Activated T-helper 1 cell treated with anti-CD3 and anti-CD28 coated beads, Interleukin-12 subunit alpha, Interleukin-12 subunit beta, Interleukin-2, Interleukin-4 antibody, amounts not matched to agents 30 ng/mL and 10 ng/mL and 1 ng/mL, durations not matched to agents 14 hours and 24 hours and 36 hours (primary cell): ENCODE measurements at regions not wholly inside any gene's neighbourhood (a gene's known extent, or its start where the extent isn't known, plus 50 kb on each side); places are given as distances from the start of the nearest gene placed in this dataset.

Experiments used
- DNase-seq: peaks from one replicate; pipeline ENCODE4 v3.0.0; 2021; ENCODE audit warnings: low spot score
- H3K27ac Mint-ChIP-seq: one replicate; pipeline ENCODE4 v1.8.0; 2021; ENCODE audit warnings: mild to moderate bottlenecking, mixed read lengths
- H3K27me3 Mint-ChIP-seq: one replicate; pipeline ENCODE4 v1.8.0; 2022; ENCODE audit warnings: mild to moderate bottlenecking, moderate library complexity, mixed read lengths; ENCODE audit not compliant: insufficient read depth
- H3K36me3 Mint-ChIP-seq: one replicate; pipeline ENCODE4 v1.8.0; 2021; ENCODE audit warnings: low read depth, mixed read lengths
- H3K4me1 Mint-ChIP-seq: one replicate; pipeline ENCODE4 v1.8.0; 2021; ENCODE audit warnings: low read depth, mixed read lengths
- H3K4me3 Mint-ChIP-seq: one replicate; pipeline ENCODE4 v1.8.0; 2021; ENCODE audit warnings: mild to moderate bottlenecking, moderate library complexity, mixed read lengths
- H3K9me3 Mint-ChIP-seq: one replicate; pipeline ENCODE4 v1.8.0; 2021; ENCODE audit warnings: mixed read lengths
- intact Hi-C: fragments of 100-400 bp; cut with micrococcal nuclease; formaldehyde crosslinking; loops from one replicate; pipeline ENCODE4 v1.15.1; 2024

- no peaks in the 10 kb centered on the region for H3K9me3 Mint-ChIP-seq
- no peak for DNase-seq
- H3K36me3 Mint-ChIP-seq: no peaks in the 10 kb centered on the region
- no peak overlapping the region for H3K4me3 Mint-ChIP-seq
- H3K27ac Mint-ChIP-seq: no peak overlapping the region
- intact Hi-C loops: no loop called here
- no peaks in the 10 kb centered on the region for H3K4me1 Mint-ChIP-seq
- H3K27me3 Mint-ChIP-seq: no peaks in the 10 kb centered on the region
Observed at GRCh38 chr13:109899316-109899715, 112.9 kb upstream of the IRS2 start.

DNA sequence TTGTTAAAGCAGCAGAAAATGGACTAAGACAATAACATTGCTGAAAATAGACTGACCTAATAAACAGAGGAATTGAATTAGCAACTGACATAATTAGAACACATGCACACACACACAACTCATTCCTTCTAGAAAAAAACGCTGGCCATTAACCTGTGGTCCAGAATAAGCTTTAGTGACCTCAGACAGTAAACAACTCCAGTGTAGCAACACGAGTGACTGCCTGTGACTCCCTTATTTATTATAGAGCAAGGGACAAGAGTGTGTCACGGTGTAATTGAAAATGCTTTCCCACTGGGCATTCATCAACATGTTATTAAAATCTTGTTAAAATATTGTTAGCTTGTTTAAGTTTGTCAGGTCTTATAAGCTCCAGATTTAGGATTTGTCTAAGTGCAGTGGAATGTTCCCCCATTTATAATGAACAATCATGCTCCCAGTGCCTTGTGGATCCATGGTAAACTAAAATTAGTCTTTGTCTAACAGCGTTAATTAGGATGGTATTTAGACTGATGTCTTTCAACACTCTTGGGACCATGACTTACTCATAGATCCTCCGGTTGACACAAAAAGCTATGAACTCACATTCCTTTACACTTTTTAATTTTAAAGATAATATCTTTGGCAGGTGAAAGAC lies 111.7 kb upstream of the IRS2 start:
- intact Hi-C loops: no loop called here
- DNase-seq: no peak
- no peaks in the 10 kb centered on the region for H3K36me3 Mint-ChIP-seq
- no peaks in the 10 kb centered on the region for H3K4me1 Mint-ChIP-seq
- no peak overlapping the region for H3K27ac Mint-ChIP-seq
- no peaks in the 10 kb centered on the region for H3K27me3 Mint-ChIP-seq
- no peak overlapping the region for H3K4me3 Mint-ChIP-seq
- no peaks in the 10 kb centered on the region for H3K9me3 Mint-ChIP-seq

- Mint-ChIP-seq H3K4me1 (no peaks in the 10 kb centered on the region), H3K4me3 (no peak overlapping the region)
Observed at GRCh38 chr13:109892101-109892500, 105.7 kb upstream of the IRS2 start.

GRCh38 chr13:109885235-109885634 lies 98.9 kb upstream of the IRS2 start:
- H3K9me3 Mint-ChIP-seq: no peaks in the 10 kb centered on the region
- intact Hi-C loops: no loop called here
- no peaks in the 10 kb centered on the region for H3K27me3 Mint-ChIP-seq
- H3K27ac Mint-ChIP-seq: no peak overlapping the region
- H3K4me1 Mint-ChIP-seq: no peaks in the 10 kb centered on the region
- H3K4me3 Mint-ChIP-seq: no peak overlapping the region
- H3K36me3 Mint-ChIP-seq: no peaks in the 10 kb centered on the region
- DNase-seq: no peak

More at GRCh38 chr13:109892101-109892500, 105.7 kb upstream of the IRS2 start:
- no peak overlapping the region for H3K27ac Mint-ChIP-seq
- H3K27me3 Mint-ChIP-seq: no peaks in the 10 kb centered on the region
- intact Hi-C loops: no loop called here
- no peaks in the 10 kb centered on the region for H3K9me3 Mint-ChIP-seq
- no peaks in the 10 kb centered on the region for H3K36me3 Mint-ChIP-seq
- DNase-seq: no peak

DNA sequence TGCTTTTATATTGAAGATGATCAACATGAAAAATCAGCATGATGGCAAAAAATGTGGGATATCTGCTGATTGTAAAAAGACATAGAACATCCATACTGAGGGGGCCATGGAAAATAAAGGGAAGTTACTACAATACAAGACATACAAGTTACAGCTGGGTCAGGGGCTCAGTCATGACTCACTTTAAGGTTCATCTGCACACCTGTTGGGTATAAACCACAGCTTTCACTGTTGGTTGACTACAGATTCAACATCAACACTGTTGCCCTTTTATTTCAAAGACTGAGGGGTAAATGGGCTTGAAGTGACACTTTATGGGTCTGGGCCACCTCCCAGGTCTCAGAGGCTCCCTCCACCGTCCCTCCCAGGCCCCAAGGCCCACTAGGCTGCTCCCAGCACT lies 98.1 kb upstream of the IRS2 start:
- H3K4me1 Mint-ChIP-seq: no peaks in the 10 kb centered on the region
- intact Hi-C loops: no loop called here
- no peaks in the 10 kb centered on the region for H3K36me3 Mint-ChIP-seq
- H3K9me3 Mint-ChIP-seq: no peaks in the 10 kb centered on the region
- no peak overlapping the region for H3K4me3 Mint-ChIP-seq
- H3K27me3 Mint-ChIP-seq: no peaks in the 10 kb centered on the region
- H3K27ac Mint-ChIP-seq: no peak overlapping the region
- DNase-seq: no peak

DNA sequence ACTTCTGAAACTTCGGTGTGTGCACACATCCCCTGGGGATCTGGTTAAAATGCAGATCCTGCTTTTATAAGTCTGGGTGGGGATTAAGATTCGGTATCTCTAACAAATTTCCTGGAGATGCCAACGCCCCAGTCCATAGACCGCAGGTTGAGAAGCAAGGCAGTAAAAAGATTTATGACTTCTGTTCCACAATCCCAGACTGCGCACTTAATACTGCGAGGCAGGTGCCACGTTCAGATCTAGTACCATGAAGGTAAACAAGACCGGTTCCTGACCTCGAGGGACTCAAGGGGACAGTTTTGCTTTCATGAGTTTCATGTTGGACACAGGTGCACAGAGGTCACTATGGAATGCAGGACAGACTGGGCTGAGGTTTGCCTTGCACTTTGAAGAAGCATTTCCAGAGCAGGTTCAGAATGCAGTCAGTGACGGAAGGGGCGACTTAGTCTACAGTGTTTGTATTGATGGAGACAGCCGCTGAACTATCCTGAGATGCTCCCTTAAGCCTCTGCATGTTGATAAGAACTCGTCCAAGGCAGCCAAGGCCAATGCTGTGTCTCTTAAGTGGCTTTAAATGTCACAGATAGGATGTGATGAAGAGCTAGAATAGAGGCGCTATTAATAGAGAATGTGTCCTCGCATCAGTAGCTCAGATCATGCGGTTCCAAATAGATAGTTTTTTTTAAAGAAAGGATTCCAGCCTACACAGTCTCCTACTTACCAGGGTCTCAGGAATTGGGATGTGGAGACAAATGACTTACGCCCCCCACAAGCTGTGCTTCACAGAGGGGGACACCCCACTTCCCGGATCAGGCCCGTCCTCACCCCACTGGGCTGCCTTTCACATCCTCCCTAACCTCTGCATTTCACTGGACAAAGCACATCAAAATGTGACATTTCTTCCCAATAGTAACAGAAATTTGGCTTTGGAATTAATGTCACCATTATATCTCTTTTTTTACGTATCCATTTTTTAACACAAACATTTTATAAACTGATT lies 97.1 kb upstream of the IRS2 start:
- H3K4me1 Mint-ChIP-seq: no peaks in the 10 kb centered on the region
- no peaks in the 10 kb centered on the region for H3K36me3 Mint-ChIP-seq
- no peaks in the 10 kb centered on the region for H3K9me3 Mint-ChIP-seq
- no peak overlapping the region for H3K4me3 Mint-ChIP-seq
- intact Hi-C loops: no loop called here
- H3K27me3 Mint-ChIP-seq: no peaks in the 10 kb centered on the region
- no peak for DNase-seq
- no peak overlapping the region for H3K27ac Mint-ChIP-seq

GRCh38 chr13:109881961-109882558 lies 95.7 kb upstream of the IRS2 start:
- Mint-ChIP-seq H3K27ac (no peak overlapping the region), H3K4me3 (no peak overlapping the region), H3K9me3 (no peaks in the 10 kb centered on the region), H3K27me3 (no peaks in the 10 kb centered on the region), H3K4me1 (no peaks in the 10 kb centered on the region), H3K36me3 (no peaks in the 10 kb centered on the region)
- intact Hi-C loops: no loop called here
- DNase-seq: no peak

- no peak for DNase-seq
- Mint-ChIP-seq H3K27me3 (no peaks in the 10 kb centered on the region), H3K9me3 (no peaks in the 10 kb centered on the region), H3K36me3 (no peaks in the 10 kb centered on the region), H3K4me1 (no peaks in the 10 kb centered on the region), H3K27ac (no peak overlapping the region), H3K4me3 (no peak overlapping the region)
- intact Hi-C loops: no loop called here
Observed at GRCh38 chr13:109881347-109881725, 95.0 kb upstream of the IRS2 start.

DNA sequence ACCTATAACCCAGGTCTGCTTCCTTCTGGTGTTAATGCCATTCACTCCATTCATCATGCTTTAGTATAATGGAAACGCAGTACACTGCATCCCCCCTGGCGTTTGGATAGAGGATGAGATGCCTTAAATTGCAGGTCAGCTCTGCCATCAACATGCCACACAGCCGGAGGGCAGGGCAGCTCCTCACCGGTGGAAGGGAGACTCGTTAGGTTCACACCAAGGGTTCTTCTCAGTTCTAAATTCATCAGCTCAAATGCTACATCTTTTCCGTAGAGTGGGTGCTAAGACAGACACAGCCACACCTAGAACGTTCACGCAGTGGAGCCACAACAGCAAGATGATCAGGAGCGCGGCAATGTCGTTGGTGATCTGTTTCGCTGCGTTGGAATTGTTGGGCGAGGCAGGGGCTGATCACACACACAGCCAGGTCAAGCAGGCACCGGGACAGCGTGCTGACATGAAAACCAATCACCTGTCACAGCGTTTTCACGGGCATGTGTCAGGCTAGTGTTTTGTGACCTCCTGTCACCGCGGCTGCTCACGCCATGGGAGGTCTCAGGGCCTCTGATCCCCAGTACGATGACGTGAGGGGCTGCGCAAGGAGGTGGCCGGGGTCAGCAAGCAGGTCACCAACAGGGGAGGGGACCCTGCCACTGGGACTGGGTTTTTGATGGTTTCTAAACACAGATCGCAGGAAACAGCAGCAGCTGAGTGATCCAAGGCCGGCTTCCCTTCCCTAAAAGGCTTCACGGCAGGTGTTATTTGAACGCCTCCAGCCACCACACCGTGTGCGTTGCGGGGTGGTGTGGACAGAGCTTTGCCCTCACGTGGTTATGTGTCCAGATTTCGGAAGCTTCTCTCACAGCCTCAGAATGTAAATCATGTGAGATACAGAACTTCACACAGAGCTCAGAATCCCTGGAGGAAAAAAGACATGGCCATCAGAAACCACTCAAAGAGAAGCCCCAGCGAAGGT lies 94.3 kb upstream of the IRS2 start:
- no peak for DNase-seq
- Mint-ChIP-seq H3K9me3 (no peaks in the 10 kb centered on the region), H3K4me1 (no peaks in the 10 kb centered on the region), H3K36me3 (no peaks in the 10 kb centered on the region), H3K4me3 (no peak overlapping the region), H3K27ac (no peak overlapping the region), H3K27me3 (no peaks in the 10 kb centered on the region)
- intact Hi-C loops: no loop called here

DNA sequence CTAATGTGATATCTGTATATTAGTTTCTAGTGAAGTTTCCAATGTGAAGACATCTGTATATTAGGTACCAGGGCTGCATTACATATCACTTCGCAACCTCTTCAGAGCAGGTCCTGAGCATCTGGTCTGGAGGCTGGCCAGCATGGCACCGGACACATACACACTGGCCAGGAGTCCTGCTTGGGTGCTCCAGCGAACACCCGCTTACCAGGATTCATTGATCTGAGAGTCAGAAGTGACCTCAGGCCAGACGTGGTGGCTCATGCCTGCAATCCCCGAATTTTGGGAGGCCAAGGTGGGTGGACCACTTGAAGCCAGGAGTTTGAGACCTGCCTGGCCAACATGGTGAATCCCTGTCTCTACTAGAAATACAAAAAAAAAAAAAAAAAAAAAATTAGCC lies 93.0 kb upstream of the IRS2 start:
- Mint-ChIP-seq H3K27me3 (no peaks in the 10 kb centered on the region), H3K4me3 (no peak overlapping the region), H3K4me1 (no peaks in the 10 kb centered on the region), H3K36me3 (no peaks in the 10 kb centered on the region), H3K9me3 (no peaks in the 10 kb centered on the region), H3K27ac (no peak overlapping the region)
- intact Hi-C loops: no loop called here
- no peak for DNase-seq

- Mint-ChIP-seq H3K36me3 (no peaks in the 10 kb centered on the region), H3K9me3 (no peaks in the 10 kb centered on the region), H3K27me3 (no peaks in the 10 kb centered on the region), H3K4me1 (no peaks in the 10 kb centered on the region), H3K27ac (no peak overlapping the region), H3K4me3 (no peak overlapping the region)
- no peak for DNase-seq
- intact Hi-C loops: no loop called here
Observed at GRCh38 chr13:109877809-109878208, 91.4 kb upstream of the IRS2 start.

- no peak for DNase-seq
- H3K4me3 Mint-ChIP-seq: no peak overlapping the region
- H3K27ac Mint-ChIP-seq: no peak overlapping the region
- no peaks in the 10 kb centered on the region for H3K4me1 Mint-ChIP-seq
- H3K27me3 Mint-ChIP-seq: no peaks in the 10 kb centered on the region
- intact Hi-C loops: no loop called here
- H3K36me3 Mint-ChIP-seq: no peaks in the 10 kb centered on the region
- no peaks in the 10 kb centered on the region for H3K9me3 Mint-ChIP-seq
Observed at GRCh38 chr13:109875746-109876145, 89.4 kb upstream of the IRS2 start.
